ENCODE measurements at regions not wholly inside any gene's neighbourhood (a gene's known extent, or its start where the extent isn't known, plus 50 kb on each side); places are given as distances from the start of the nearest gene placed in this dataset.
"Not testable (repeated sequence)": the region's sequence is repeated elsewhere in the genome, so short reads cannot be mapped to it uniquely, and the experiment has no call there.

- in situ Hi-C loops (cut with HindIII; ENCODE audit: low pct_unique_long_range_greater_than_20kb, low sequenced_read_pairs): no loop called here
- DNase-seq (ENCODE audit: low read depth): peak; percentile 11
Measured at GRCh38 chr12:47343684-47344567, 264.2 kb upstream of the AMIGO2 start.

GRCh38 chr12:47340411-47341015, 260.8 kb upstream of the AMIGO2 start:
- no peak for DNase-seq (ENCODE audit: low read depth)

GRCh38 chr12:47337581-47337980, 257.8 kb upstream of the AMIGO2 start:
- DNase-seq (ENCODE audit: low read depth): no peak
- in situ Hi-C loops (cut with HindIII; ENCODE audit: low pct_unique_long_range_greater_than_20kb, low sequenced_read_pairs): no loop called here

More at GRCh38 chr12:47340411-47341015, 260.8 kb upstream of the AMIGO2 start:
- in situ Hi-C loops (cut with HindIII; ENCODE audit: low pct_unique_long_range_greater_than_20kb, low sequenced_read_pairs): no loop called here

GRCh38 chr12:47333271-47333858, 253.6 kb upstream of the AMIGO2 start:
- DNase-seq (ENCODE audit: low read depth); in situ Hi-C loops (cut with HindIII; ENCODE audit: low pct_unique_long_range_greater_than_20kb, low sequenced_read_pairs): not testable (repeated sequence)

GRCh38 chr12:47328831-47329545, 249.2 kb upstream of the AMIGO2 start:
- DNase-seq (ENCODE audit: low read depth): no peak
- in situ Hi-C loops (cut with HindIII; ENCODE audit: low pct_unique_long_range_greater_than_20kb, low sequenced_read_pairs): no loop called here

- DNase-seq (ENCODE audit: low read depth): no peak
- in situ Hi-C loops (cut with HindIII; ENCODE audit: low pct_unique_long_range_greater_than_20kb, low sequenced_read_pairs): no loop called here
Measured at GRCh38 chr12:47326190-47326589, 246.4 kb upstream of the AMIGO2 start.

- no peak for DNase-seq (ENCODE audit: low read depth)
- in situ Hi-C loops (cut with HindIII; ENCODE audit: low pct_unique_long_range_greater_than_20kb, low sequenced_read_pairs): no loop called here
Measured at GRCh38 chr12:47323802-47324201, 244.0 kb upstream of the AMIGO2 start.

- in situ Hi-C loops (cut with HindIII; ENCODE audit: low pct_unique_long_range_greater_than_20kb, low sequenced_read_pairs): no loop called here
- no peak for DNase-seq (ENCODE audit: low read depth)
Measured at GRCh38 chr12:47321436-47321835, 241.7 kb upstream of the AMIGO2 start.

GRCh38 chr12:47319746-47320145, 240.0 kb upstream of the AMIGO2 start:
- in situ Hi-C loops (cut with HindIII; ENCODE audit: low pct_unique_long_range_greater_than_20kb, low sequenced_read_pairs): no loop called here
- no peak for DNase-seq (ENCODE audit: low read depth)

GRCh38 chr12:47318963-47319362, 239.2 kb upstream of the AMIGO2 start:
- no peak for DNase-seq (ENCODE audit: low read depth)
- in situ Hi-C loops (cut with HindIII; ENCODE audit: low pct_unique_long_range_greater_than_20kb, low sequenced_read_pairs): no loop called here

- in situ Hi-C loops (cut with HindIII; ENCODE audit: low pct_unique_long_range_greater_than_20kb, low sequenced_read_pairs): no loop called here
Measured at GRCh38 chr12:47317175-47317915, 237.6 kb upstream of the AMIGO2 start.

GRCh38 chr12:47316609-47317049, 236.9 kb upstream of the AMIGO2 start:
- no peak for DNase-seq (ENCODE audit: low read depth)
- in situ Hi-C loops (cut with HindIII; ENCODE audit: low pct_unique_long_range_greater_than_20kb, low sequenced_read_pairs): no loop called here

More at GRCh38 chr12:47317175-47317915, 237.6 kb upstream of the AMIGO2 start:
- no peak for DNase-seq (ENCODE audit: low read depth)

GRCh38 chr12:47314996-47315395, 235.2 kb upstream of the AMIGO2 start:
- in situ Hi-C loops (cut with HindIII; ENCODE audit: low pct_unique_long_range_greater_than_20kb, low sequenced_read_pairs): no loop called here
- DNase-seq (ENCODE audit: low read depth): no peak

- DNase-seq (ENCODE audit: low read depth): peak; percentile 12
Measured at GRCh38 chr12:47312808-47313426, 233.2 kb upstream of the AMIGO2 start.

GRCh38 chr12:47312147-47312546, 232.4 kb upstream of the AMIGO2 start:
- DNase-seq (ENCODE audit: low read depth): no peak
- in situ Hi-C loops (cut with HindIII; ENCODE audit: low pct_unique_long_range_greater_than_20kb, low sequenced_read_pairs): no loop called here

More at GRCh38 chr12:47312808-47313426, 233.2 kb upstream of the AMIGO2 start:
- in situ Hi-C loops (cut with HindIII; ENCODE audit: low pct_unique_long_range_greater_than_20kb, low sequenced_read_pairs): no loop called here

- DNase-seq (ENCODE audit: low read depth): no peak
- in situ Hi-C loops (cut with HindIII; ENCODE audit: low pct_unique_long_range_greater_than_20kb, low sequenced_read_pairs): no loop called here
Measured at GRCh38 chr12:47311568-47311967, 231.8 kb upstream of the AMIGO2 start.

GRCh38 chr12:47311010-47311409, 231.3 kb upstream of the AMIGO2 start:
- in situ Hi-C loops (cut with HindIII; ENCODE audit: low pct_unique_long_range_greater_than_20kb, low sequenced_read_pairs): no loop called here

GRCh38 chr12:47308672-47309071, 228.9 kb upstream of the AMIGO2 start:
- no peak for DNase-seq (ENCODE audit: low read depth)
- in situ Hi-C loops (cut with HindIII; ENCODE audit: low pct_unique_long_range_greater_than_20kb, low sequenced_read_pairs): no loop called here

More at GRCh38 chr12:47311010-47311409, 231.3 kb upstream of the AMIGO2 start:
- no peak for DNase-seq (ENCODE audit: low read depth)
